C4-2B (cell line): ENCODE measurements at regions not wholly inside any gene's neighbourhood (a gene's known extent, or its start where the extent isn't known, plus 50 kb on each side); places are given as distances from the start of the nearest gene placed in this dataset.

ENCODE experiments used
- CTCF ChIP-seq: fragments of 450-650 bp; conservative IDR thresholded peaks from 2 replicates; pipeline ENCODE4 v1.5.1; 2017; ENCODE audit warnings: mild to moderate bottlenecking
- ZFX ChIP-seq: fragments of 450-650 bp; IDR thresholded peaks from 2 replicates; pipeline ENCODE4 v1.6.1; 2017

GRCh38 chr5:4544049-4544670 lies 596.0 kb upstream of the ADAMTS16 start:
- no peak for TF ChIP-seq CTCF
- no peak for TF ChIP-seq ZFX
